ENCODE measurements at regions not wholly inside any gene's neighbourhood (a gene's known extent, or its start where the extent isn't known, plus 50 kb on each side); places are given as distances from the start of the nearest gene placed in this dataset.

DNA sequence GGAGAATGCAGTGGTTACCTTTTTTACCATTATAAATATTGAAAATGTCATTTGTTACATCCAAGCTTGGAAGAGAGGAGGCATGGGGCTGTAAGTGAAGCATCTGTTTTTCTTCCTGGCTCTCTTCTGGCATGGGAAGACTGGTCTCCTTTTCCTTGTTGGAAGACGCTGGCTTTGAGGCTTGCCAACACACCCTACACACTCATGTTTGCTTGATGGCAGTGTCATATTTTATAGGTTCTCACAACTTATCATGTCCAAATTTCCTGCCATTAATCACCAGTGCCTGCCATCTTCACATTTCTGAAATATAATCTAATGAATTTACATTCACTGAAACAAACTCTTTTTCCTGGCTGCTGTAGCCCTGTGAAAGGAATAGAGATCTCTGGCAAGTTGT lies 252.9 kb downstream of the MAN2A1 start:
- in situ Hi-C loops (cut with HindIII; ENCODE audit: low pct_unique_long_range_greater_than_20kb, low sequenced_read_pairs), result no loop called here
- DNase-seq (ENCODE audit: low read depth), result no peak

DNA sequence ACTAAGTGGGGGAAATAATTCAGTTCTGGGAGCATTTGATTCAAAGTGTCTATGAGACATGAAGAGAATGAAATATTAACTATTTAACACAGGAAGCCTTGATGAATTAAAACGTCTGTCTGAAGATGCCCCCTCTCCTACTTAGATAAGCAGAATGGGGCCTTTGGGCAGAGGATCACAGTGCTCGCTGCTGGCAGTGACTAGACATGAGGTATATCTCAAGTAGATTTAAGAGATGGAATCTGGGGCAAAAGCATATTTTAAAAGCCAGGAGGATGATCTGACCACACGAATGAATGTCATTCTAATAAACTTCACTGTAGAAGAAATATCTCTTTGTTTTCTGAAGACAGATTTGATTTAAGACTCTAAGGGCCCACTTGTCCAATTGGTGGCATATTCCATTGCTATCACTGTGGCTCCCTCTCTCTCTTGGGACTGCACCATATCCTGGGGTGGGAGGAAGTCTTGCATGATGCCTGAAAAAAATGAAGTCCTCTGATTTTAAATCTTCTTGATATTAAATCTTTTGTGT lies 254.0 kb downstream of the MAN2A1 start:
- in situ Hi-C loops (cut with HindIII; ENCODE audit: low pct_unique_long_range_greater_than_20kb, low sequenced_read_pairs), result no loop called here
- no peak for DNase-seq (ENCODE audit: low read depth)

DNA sequence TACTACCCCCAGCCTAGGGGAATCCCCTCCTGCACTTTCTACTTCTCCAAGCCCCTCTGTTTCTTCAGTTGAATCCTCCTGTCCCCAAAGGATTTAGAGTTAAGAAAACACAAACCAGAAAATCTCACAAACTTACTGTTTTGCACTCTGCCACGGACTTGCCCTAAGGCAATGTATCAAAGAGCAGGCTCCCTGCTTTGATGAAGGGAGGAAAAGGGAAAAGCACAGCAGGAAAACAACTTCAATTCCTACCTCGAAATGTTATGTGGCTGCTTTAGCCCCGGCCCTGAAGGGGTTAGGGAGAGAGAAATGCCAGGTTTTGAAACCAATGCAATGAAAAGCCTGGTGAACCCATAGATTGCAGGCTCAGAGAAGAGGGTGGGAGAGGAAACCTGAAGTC lies 254.7 kb downstream of the MAN2A1 start:
- in situ Hi-C loops (cut with HindIII; ENCODE audit: low pct_unique_long_range_greater_than_20kb, low sequenced_read_pairs), result no loop called here
- no peak for DNase-seq (ENCODE audit: low read depth)

DNA sequence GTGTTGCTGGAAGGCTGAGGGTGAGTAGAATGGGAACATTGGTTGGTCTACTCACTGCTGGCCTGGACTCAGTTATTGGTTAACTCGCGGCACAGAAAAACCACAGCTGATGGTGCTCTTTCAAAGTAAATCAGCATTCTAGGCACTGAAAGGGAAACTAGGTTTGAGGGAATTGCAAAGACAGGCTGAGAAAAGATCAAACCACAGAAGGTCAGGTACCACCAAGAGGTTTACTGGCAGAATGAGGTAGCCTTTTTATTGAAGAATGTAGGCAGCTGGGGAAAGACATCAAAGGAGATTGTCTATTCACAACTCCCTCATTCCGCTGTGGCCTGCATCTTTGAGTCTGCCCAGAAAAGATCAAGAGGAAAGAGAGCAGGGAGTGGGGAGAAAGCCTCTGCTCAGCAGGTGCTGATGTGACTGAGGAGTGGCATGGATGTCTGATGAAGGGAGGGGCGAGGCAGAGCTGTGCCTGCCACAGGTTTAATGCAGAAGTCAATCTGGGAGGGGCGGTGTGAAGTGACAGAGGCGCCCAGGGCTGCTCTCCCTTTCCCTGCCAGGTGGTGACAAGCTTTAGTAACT lies 255.5 kb downstream of the MAN2A1 start:
- no peak for DNase-seq (ENCODE audit: low read depth)
- in situ Hi-C loops (cut with HindIII; ENCODE audit: low pct_unique_long_range_greater_than_20kb, low sequenced_read_pairs), result no loop called here

DNA sequence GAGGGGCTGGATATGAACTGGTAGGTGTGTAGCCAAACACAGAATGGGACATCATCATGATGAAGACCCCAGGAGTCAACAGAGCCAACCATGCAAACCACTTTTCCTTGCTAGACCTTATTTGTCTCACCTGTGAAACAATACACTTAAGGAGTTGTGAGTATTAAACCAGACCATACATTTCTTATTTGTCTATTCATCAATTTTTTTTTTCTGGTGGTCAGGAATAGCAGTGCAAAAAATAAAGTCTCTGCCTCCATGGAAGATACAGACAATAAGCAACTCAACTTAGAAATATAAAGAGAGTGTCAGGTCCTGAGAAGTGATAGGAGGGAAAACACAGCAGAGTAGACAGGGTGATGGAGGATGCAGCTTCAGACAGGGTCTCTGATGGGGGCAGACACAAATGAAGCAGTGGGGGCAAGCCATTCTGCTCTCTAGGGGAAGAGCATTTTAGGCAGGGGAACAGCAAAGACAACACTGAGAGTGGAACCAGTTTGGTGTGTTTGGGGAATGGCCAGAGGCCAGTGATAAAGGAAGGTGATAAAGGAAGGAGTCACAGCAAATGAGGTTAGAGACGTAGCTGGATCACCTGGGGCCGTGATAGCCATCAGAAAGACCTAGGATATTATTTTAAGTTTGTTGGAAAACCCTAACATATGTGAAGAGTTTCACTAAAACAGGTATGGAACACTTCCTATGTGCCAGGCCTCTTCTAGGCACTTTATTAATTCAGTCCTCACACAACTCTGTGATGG lies 256.2 kb downstream of the MAN2A1 start:
- no peak for DNase-seq (ENCODE audit: low read depth)
- in situ Hi-C loops (cut with HindIII; ENCODE audit: low pct_unique_long_range_greater_than_20kb, low sequenced_read_pairs), result no loop called here

DNA sequence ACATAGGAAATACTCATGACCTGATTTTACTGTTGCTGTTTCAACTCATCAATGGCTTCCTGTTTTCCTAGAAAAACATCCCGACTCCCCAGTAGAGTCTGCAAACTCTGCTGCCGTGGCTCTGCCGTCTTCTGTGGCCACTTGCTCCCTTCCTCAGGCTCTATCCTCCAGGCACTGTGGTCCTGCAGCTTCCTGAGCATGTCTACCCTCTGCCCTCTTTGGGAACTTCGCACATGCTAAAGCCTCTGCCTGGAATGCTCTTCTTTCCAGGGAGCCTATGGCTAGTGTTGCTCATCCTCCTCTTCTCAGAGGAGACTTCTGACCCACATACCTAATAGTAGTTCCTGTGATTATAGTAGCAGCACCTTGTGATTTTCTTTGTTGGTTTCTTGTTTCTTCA lies 256.9 kb downstream of the MAN2A1 start:
- in situ Hi-C loops (cut with HindIII; ENCODE audit: low pct_unique_long_range_greater_than_20kb, low sequenced_read_pairs), result no loop called here
- no peak for DNase-seq (ENCODE audit: low read depth)

DNA sequence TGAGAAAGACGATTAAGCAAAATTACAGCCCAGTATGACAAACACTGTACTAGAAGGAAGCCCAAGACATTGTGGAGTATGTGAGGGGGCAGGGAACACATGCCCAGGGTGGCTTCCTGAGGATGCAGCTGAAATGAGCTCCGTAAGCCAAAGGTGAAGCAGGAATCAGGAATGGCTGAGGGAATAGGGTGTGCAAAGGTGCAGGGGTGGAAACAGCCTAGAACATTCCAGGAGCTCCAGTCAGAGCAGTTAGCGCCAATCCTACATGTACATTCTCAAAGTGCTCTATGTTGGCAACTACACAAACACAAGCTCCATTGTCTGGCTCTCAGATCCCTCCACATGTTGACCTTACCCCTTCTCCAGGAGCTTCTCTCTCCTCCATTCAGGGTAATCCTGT lies 257.9 kb downstream of the MAN2A1 start:
- in situ Hi-C loops (cut with HindIII; ENCODE audit: low pct_unique_long_range_greater_than_20kb, low sequenced_read_pairs), result no loop called here
- no peak for DNase-seq (ENCODE audit: low read depth)

DNA sequence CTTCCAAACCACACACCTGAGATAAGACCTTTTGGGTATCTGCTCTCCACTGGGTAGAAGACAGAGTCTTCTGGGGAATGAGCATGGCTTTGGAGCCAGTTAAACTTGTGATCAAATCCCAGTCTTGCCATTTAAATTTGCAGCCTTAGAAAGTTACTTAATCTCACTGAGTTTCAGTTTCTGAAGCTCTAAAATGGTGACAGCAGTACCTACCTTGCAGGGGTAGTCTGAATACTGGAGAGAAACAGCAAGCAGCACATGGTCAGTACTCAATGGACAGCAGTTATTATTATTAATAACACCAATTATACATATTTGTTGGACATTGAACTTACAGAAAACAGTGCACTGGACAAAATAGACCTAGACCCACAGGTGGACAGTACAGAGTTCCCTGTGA lies 260.9 kb downstream of the MAN2A1 start:
- in situ Hi-C loops (cut with HindIII; ENCODE audit: low pct_unique_long_range_greater_than_20kb, low sequenced_read_pairs), result no loop called here
- no peak for DNase-seq (ENCODE audit: low read depth)

DNA sequence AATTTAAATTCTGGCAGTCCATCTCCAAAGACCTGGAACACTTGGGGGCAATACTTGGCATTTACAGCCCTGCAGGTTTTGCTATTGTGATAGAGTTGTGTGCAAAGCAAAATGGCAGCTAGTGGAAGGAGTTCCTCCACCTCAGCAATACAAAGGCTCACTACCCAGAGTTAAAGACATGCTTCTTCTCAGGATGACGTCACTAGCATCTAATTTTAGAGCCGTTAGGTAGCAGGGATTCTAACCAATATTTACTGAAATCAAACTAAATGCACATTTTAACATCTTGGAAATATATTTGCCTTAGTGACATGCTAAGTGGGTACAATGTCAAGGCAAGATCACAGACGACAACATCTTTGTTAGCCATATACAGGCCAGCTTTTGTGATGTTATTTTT lies 261.6 kb downstream of the MAN2A1 start:
- DNase-seq (ENCODE audit: low read depth), result no peak
- in situ Hi-C loops (cut with HindIII; ENCODE audit: low pct_unique_long_range_greater_than_20kb, low sequenced_read_pairs), result no loop called here

DNA sequence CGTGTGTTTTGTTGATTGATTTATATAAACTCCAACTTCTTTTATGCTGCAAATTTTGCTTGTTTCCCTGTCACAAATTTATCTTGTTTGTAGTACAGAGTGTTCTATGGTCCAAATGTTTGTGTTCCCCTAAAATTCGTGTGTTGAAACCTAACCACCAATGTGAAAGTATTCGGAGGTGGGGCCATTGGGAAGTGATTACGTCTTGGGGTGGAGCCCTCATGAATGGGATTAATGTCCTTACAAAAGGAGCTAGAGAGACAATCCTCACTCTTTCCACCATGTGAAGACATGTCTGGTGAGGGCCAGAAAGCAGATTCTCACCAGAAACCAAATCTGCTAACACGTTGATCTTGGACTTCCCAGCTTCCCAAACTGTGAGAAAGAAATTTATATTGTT lies 262.0 kb downstream of the MAN2A1 start:
- in situ Hi-C loops (cut with HindIII; ENCODE audit: low pct_unique_long_range_greater_than_20kb, low sequenced_read_pairs), result no loop called here
- DNase-seq (ENCODE audit: low read depth), result no peak

DNA sequence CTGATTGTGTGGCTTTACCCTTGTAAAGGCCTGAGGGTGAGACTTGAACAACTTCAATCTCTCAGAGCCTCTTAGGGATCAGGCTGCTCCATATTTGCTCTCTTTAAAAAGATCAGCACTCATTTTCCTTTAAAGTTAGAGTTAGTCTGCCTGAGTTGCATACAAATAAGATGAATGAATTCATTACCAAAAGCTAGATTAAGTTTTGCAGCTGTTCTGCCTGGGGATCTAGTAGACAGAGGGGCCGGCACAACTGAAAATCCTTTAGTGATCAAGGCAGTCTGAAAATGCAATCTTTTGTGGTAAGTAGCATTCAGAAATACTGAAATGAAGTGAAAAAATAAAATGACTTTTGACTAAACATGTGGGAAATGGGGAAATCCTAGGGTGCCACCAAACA lies 264.0 kb downstream of the MAN2A1 start:
- in situ Hi-C loops (cut with HindIII; ENCODE audit: low pct_unique_long_range_greater_than_20kb, low sequenced_read_pairs), result no loop called here
- no peak for DNase-seq (ENCODE audit: low read depth)

DNA sequence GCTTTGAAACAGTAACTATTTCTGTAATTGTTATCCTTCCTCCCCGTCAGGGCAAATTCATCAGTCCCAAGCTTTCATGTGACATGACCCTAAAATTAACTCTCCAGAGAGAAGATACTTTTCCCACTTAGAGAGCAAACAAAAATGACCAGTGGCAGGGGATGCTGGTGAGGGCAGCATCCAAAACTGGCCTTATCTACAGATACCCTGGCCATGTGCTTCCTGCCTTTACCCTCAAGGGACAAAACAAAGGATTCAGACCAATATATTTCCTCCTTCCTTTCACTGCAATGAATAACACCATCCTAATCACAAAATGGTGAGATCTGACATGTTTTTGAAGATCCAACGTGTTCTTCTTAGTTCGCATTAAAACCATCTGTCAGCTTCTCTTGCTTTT lies 267.2 kb downstream of the MAN2A1 start:
- DNase-seq (ENCODE audit: low read depth), result no peak
- in situ Hi-C loops (cut with HindIII; ENCODE audit: low pct_unique_long_range_greater_than_20kb, low sequenced_read_pairs), result no loop called here

DNA sequence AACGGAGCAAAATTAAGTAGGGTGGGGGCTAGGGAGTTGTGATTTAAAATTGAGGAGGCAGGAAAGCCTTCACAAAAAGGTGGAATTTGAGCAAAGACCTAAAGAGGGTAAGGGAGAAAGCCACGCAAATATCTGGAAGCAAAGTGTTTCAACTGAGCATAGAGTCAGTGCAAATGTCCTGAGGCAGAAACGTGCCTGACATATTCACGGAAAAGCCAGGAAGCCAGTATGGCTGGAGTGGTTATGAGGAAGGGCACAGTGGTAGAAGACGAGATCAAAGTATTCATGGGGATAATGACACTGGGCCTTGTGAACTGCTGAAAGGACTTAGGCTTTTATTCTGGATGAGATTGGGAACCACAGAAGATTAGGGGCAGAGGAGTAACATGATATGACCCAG lies 268.4 kb downstream of the MAN2A1 start:
- DNase-seq (ENCODE audit: low read depth), result no peak
- in situ Hi-C loops (cut with HindIII; ENCODE audit: low pct_unique_long_range_greater_than_20kb, low sequenced_read_pairs), result no loop called here

DNA sequence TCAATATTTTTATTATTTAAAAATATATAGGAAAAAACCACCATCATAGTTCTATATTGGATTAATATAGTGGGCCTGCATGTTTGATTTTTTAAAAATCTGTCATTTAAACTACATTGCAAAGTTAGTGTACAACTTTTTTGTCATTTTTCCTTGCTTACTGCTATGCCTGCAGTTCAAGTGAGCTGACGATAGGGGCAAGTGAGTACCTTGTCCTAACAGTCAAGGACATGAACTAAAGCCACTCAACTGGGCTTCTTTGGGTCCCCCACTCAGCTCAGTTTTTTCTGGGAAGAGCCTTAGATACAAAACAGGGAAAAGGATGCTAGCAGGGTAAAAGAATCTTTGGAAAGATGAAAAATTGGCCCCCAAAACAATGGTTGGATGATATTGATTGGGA lies 269.9 kb downstream of the MAN2A1 start:
- no peak for DNase-seq (ENCODE audit: low read depth)
- in situ Hi-C loops (cut with HindIII; ENCODE audit: low pct_unique_long_range_greater_than_20kb, low sequenced_read_pairs), result no loop called here

DNA sequence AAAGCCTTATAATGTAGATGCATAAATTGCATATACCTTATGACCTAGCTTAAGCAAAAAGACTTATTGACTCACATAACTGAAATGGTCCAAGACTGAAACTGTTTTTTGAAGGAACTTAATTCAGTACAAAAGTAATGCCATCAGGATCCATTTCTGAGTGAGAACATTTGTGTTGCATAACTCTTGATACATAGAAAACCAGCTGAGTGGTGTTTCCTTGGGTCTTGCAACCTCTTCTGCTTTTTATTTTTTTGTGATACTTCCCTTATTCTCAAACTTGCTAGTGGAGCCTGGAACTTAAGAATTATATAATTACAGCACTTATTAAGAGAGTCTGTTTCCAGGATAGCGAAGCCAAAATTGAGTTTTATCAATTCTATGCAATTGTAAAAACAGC lies 272.0 kb downstream of the MAN2A1 start:
- in situ Hi-C loops (cut with HindIII; ENCODE audit: low pct_unique_long_range_greater_than_20kb, low sequenced_read_pairs), result no loop called here
- DNase-seq (ENCODE audit: low read depth), result no peak

DNA sequence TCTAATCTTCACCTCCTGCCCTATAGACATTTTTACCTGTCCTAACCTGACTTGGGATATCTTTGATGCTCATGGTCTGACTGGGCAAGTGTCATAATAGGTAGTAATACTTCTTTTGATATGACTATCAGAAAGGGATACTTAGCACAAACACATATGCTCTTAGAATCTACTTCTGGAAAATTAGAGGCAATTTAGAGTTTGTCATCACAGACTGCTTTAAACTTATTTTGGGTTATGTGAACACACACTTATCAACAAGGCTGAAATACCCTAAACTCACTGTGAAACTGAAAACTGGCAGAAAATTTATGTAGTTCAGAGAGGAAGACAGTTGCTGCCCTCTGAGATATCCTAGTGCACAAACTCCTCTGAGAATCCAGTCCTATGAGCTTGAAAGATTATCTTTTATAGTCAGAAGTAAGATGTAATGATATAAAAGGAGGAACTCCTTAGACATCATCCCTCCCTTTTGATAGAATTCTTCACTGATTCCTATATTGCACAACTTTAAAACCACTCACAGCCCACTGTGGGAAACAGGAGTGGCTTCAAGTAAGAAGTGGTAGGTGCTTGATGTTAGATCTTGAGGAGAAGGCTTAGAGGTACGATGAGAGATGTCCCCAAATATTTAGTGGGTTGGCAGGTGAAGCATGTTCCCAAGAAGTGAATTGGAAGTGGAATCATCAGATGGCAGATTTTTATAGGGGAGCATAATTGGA lies 273.3 kb downstream of the MAN2A1 start:
- DNase-seq (ENCODE audit: low read depth), result no peak

DNA sequence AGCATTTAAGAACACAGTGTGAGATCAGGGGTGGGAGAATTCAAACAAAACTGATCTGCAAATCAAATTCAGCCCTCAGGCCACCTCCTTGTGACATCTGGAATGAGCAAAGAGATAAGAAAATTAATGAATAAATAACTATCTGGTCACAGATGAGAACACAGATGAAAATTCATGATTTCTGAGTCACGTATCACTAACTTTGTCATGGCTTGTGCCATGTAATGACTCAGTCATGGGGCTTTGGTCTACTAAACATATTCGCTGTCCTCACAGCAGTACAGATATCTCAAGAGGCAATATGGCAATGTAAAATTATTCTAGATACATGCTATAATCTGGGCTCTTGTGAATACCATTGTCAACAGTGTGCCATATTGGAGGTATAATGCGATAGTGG lies 274.4 kb downstream of the MAN2A1 start:
- DNase-seq (ENCODE audit: low read depth), result peak; percentile 52
- in situ Hi-C loops (cut with HindIII; ENCODE audit: low pct_unique_long_range_greater_than_20kb, low sequenced_read_pairs), result no loop called here

More for the DNA sequence above, 273.3 kb downstream of the MAN2A1 start:
- in situ Hi-C loops (cut with HindIII; ENCODE audit: low pct_unique_long_range_greater_than_20kb, low sequenced_read_pairs), result no loop called here

DNA sequence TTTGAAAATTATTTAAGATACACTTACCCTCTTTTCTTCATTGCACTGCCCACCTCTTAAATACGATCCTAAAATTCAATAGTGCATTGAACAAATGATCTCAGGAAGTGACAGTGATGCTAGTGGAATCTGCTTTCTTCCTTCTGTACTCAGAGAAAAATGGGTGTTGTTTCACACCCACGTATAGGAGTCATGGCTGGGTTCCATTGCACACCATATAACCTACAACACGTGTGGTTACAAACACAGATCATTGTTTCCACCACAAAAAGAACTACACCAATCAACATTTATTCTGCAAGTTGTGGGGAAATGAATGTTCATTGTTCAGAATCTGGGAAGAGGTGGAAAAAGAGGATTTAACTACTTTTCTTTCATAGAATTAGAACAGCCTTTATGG lies 275.9 kb downstream of the MAN2A1 start:
- in situ Hi-C loops (cut with HindIII; ENCODE audit: low pct_unique_long_range_greater_than_20kb, low sequenced_read_pairs), result no loop called here
- DNase-seq (ENCODE audit: low read depth), result no peak

DNA sequence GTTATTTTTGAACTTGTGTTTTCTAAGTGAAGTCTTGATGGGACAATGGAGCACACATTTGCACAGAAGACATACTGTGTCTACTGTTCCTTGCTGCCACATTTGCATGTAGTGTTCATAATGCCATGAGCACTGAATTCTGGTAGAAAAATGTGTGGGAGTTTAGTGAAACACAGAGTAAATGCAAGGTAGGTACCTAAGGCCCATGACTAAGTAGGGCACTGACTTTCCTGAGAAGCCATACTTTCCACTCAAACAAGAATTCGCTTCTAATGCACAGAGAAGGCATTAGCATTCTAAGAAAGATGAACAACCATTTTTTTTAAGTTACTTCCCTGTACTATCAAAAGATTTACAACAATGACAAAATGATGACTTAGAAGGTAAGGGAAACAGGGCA lies 282.2 kb downstream of the MAN2A1 start:
- in situ Hi-C loops (cut with HindIII; ENCODE audit: low pct_unique_long_range_greater_than_20kb, low sequenced_read_pairs), result no loop called here
- DNase-seq (ENCODE audit: low read depth), result no peak
